Thoracic aorta (tissue), 2 donors: ENCODE measurements at regions not wholly inside any gene's neighbourhood (a gene's known extent, or its start where the extent isn't known, plus 50 kb on each side); places are given as distances from the start of the nearest gene placed in this dataset.

Experiments used
- ATAC-seq: fragments of 150-250 bp; one replicate; pipeline ENCODE4 v1.8.0; 2017; ENCODE audit warnings: low read depth; ENCODE audit not compliant: insufficient number of reproducible peaks, low FRiP score
- DNase-seq: peaks from one replicate; pipeline ENCODE4 v3.0.0-alpha.2; 2020; ENCODE audit warnings: low spot score
- H3K27ac ChIP-seq, 2 donors: fragments of 200-600 bp; sonication (generic); 1 replicate in 1 of 2; 2 replicates in 1 of 2; pipeline ENCODE4 v1.5.1; 2016; ENCODE audit warnings: mild to moderate bottlenecking in 2 of 2, moderate library complexity in 2 of 2
- H3K27me3 ChIP-seq: fragments of 200-600 bp; sonication (generic); replicated peaks from 2 replicates; pipeline ENCODE4 v1.6.0; 2016; ENCODE audit warnings: mild to moderate bottlenecking; ENCODE audit not compliant: insufficient read depth
- H3K36me3 ChIP-seq: fragments of 200-600 bp; sonication (generic); one replicate; pipeline ENCODE4 v1.5.1; 2016
- H3K4me1 ChIP-seq, 2 donors: fragments of 200-600 bp; sonication (generic); 1 replicate in 1 of 2; 2 replicates in 1 of 2; pipeline versions ENCODE4 v1.5.1 to v1.6.0; 2016; ENCODE audit warnings: low read depth in 2 of 2, mild to moderate bottlenecking in 1 of 2; ENCODE audit not compliant: control insufficient read depth in 1 of 2
- H3K4me3 ChIP-seq: fragments of 200-600 bp; sonication (generic); 2 replicates; pipeline ENCODE4 v1.5.1; 2016; ENCODE audit warnings: mild to moderate bottlenecking
- H3K9me3 ChIP-seq: fragments of 200-600 bp; sonication (generic); 2 replicates; pipeline ENCODE4 v1.5.1; 2016
- CTCF ChIP-seq: fragments of 200-600 bp; sonication (generic); IDR thresholded peaks from one replicate; pipeline ENCODE4 v1.5.1; 2019; ENCODE audit warnings: antibody characterized with exemption

- ATAC-seq = no peak
- H3K4me3 ChIP-seq = no peak overlapping the region
- no peaks in the 10 kb centered on the region for H3K4me1 ChIP-seq
- no peaks in the 10 kb centered on the region for H3K36me3 ChIP-seq
- H3K27me3 ChIP-seq = no peaks in the 10 kb centered on the region
- TF ChIP-seq CTCF = no peak
- no peak overlapping the region for H3K27ac ChIP-seq
- no peak for DNase-seq
- no peaks in the 10 kb centered on the region for H3K9me3 ChIP-seq
Measured at GRCh38 chr6:50361641-50362331, 312.1 kb upstream of the DEFB112 start.

GRCh38 chr6:50362706-50363105 is 313.0 kb upstream of the DEFB112 start:
- no peak for TF ChIP-seq CTCF
- Histone ChIP-seq H3K4me3 (no peak overlapping the region), H3K36me3 (no peaks in the 10 kb centered on the region), H3K4me1 (no peaks in the 10 kb centered on the region), H3K27ac (no peak overlapping the region), H3K27me3 (no peaks in the 10 kb centered on the region), H3K9me3 (no peaks in the 10 kb centered on the region)
- DNase-seq = no peak
- no peak for ATAC-seq

GRCh38 chr6:50369996-50370395 is 320.3 kb upstream of the DEFB112 start:
- TF ChIP-seq CTCF = no peak
- Histone ChIP-seq H3K4me3 (no peak overlapping the region), H3K4me1 (no peaks in the 10 kb centered on the region), H3K36me3 (no peaks in the 10 kb centered on the region), H3K27ac (no peak overlapping the region), H3K9me3 (no peaks in the 10 kb centered on the region), H3K27me3 (no peaks in the 10 kb centered on the region)
- ATAC-seq = no peak
- DNase-seq = no peak

GRCh38 chr6:50380406-50381098 is 330.8 kb upstream of the DEFB112 start:
- no peak for TF ChIP-seq CTCF
- no peaks in the 10 kb centered on the region for H3K4me1 ChIP-seq
- ATAC-seq (no peak), DNase-seq (no peak)
- H3K27ac ChIP-seq = no peak overlapping the region
- H3K36me3 ChIP-seq = no peaks in the 10 kb centered on the region
- peaks cover 5% of the 10 kb centered on the region for H3K9me3 ChIP-seq
- H3K4me3 ChIP-seq = no peak overlapping the region
- no peaks in the 10 kb centered on the region for H3K27me3 ChIP-seq

GRCh38 chr6:50381099-50381415 is 331.3 kb upstream of the DEFB112 start:
- Histone ChIP-seq H3K9me3 (no peaks in the 10 kb centered on the region), H3K27me3 (no peaks in the 10 kb centered on the region), H3K4me3 (no peak overlapping the region)

More at GRCh38 chr6:50381099-50381415, 331.3 kb upstream of the DEFB112 start:
- no peak for ATAC-seq
- H3K27ac ChIP-seq = no peak overlapping the region
- H3K4me1 ChIP-seq = no peaks in the 10 kb centered on the region
- no peaks in the 10 kb centered on the region for H3K36me3 ChIP-seq
- no peak for DNase-seq
- TF ChIP-seq CTCF = no peak
